Uterus (tissue), 3 donors: ENCODE measurements at regions not wholly inside any gene's neighbourhood (a gene's known extent, or its start where the extent isn't known, plus 50 kb on each side); places are given as distances from the start of the nearest gene placed in this dataset.
A peak's percentile ranks its signal among the peaks of the same experiment; 100 is the strongest.

Experiments
- DNase-seq, 2 donors: peaks; one replicate each; pipeline ENCODE4 v3.0.0-alpha.2; 2019 to 2020
- H3K27ac ChIP-seq, 2 donors: fragments of 200-600 bp; sonication (generic); 1 replicate in 1 of 2; 2 replicates in 1 of 2; pipeline ENCODE4 v1.5.1; 2016 to 2018
- H3K27me3 ChIP-seq, 2 donors: fragments of 200-600 bp; sonication (generic); one replicate each; pipeline ENCODE4 v1.5.1; 2018 to 2019; ENCODE audit warnings: control low read depth in 1 of 2
- H3K36me3 ChIP-seq, 2 donors: fragments of 200-600 bp; sonication (generic); one replicate each; pipeline ENCODE4 v1.5.1; 2019; ENCODE audit warnings: control low read depth in 1 of 2
- H3K4me1 ChIP-seq, 2 donors: fragments of 200-600 bp; sonication (generic); one replicate each; pipeline ENCODE4 v1.5.1; 2018 to 2019; ENCODE audit warnings: control low read depth in 1 of 2
- H3K4me3 ChIP-seq, 2 donors: fragments of 200-600 bp; sonication (generic); 1 replicate in 1 of 2; 2 replicates in 1 of 2; pipeline ENCODE4 v1.5.1; 2018 to 2019; ENCODE audit warnings: mild to moderate bottlenecking in 1 of 2
- H3K9me3 ChIP-seq, 2 donors: fragments of 200-600 bp; sonication (generic); one replicate each; pipeline ENCODE4 v1.5.1; 2019; ENCODE audit warnings: control low read depth in 1 of 2
- CTCF ChIP-seq, 4 experiments: fragments of 200-600 bp in 2 of 4; fragments of 450-650 bp in 2 of 4; sonication (generic) in 2 of 4; IDR thresholded peaks; one replicate each; pipeline ENCODE4 v1.5.1; 2016 to 2019; ENCODE audit warnings: antibody characterized with exemption in 4 of 4, mild to moderate bottlenecking in 2 of 4, moderate library complexity in 1 of 4
- POLR2A ChIP-seq, 2 donors: fragments of 450-650 bp; IDR thresholded peaks; one replicate each; pipeline ENCODE4 v1.6.1; 2016; ENCODE audit warnings: antibody characterized with exemption in 2 of 2, mild to moderate bottlenecking in 1 of 2, moderate library complexity in 1 of 2
- intact Hi-C: fragments of 100-400 bp; cut with DNase I; formaldehyde crosslinking; loops from one replicate; pipeline ENCODE4 v1.15.1; 2023; ENCODE audit warnings: low total_unique reads
- donor health status: DM: yes; HTN: yes; CAD: no.

- TF ChIP-seq CTCF (IDR thresholded peaks at IDR 0.05) (no peak), POLR2A (IDR thresholded peaks at IDR 0.05) (no peak)
- Histone ChIP-seq H3K4me1 (no peaks in the 10 kb centered on the region), H3K27me3 (no peaks in the 10 kb centered on the region), H3K9me3 (no peaks in the 10 kb centered on the region), H3K27ac (peak overlapping the region; percentile 67 to 87), H3K4me3 (no peak overlapping the region), H3K36me3 (no peaks in the 10 kb centered on the region)
- intact Hi-C loops: no loop called here
- peak in 1 of 2 donors; percentile 52 for DNase-seq
Measured at GRCh38 chr10:114754445-114755320, 66.9 kb upstream of the FHIP2A start.

GRCh38 chr10:114755537-114755936 is 66.0 kb upstream of the FHIP2A start:
- Histone ChIP-seq H3K27ac (peak overlapping the region; percentile 64 to 87), H3K27me3 (no peaks in the 10 kb centered on the region), H3K36me3 (no peaks in the 10 kb centered on the region), H3K4me1 (no peaks in the 10 kb centered on the region), H3K9me3 (no peaks in the 10 kb centered on the region), H3K4me3 (no peak overlapping the region)
- TF ChIP-seq CTCF (IDR thresholded peaks at IDR 0.05): no peak
- TF ChIP-seq POLR2A (IDR thresholded peaks at IDR 0.05): no peak
- intact Hi-C loops: no loop called here
- no peak for DNase-seq

GRCh38 chr10:114758331-114758730 is 63.2 kb upstream of the FHIP2A start:
- Histone ChIP-seq H3K36me3 (no peaks in the 10 kb centered on the region), H3K4me3 (no peak overlapping the region), H3K4me1 (no peaks in the 10 kb centered on the region), H3K27me3 (no peaks in the 10 kb centered on the region), H3K9me3 (no peaks in the 10 kb centered on the region), H3K27ac (peak overlapping the region in 1 of 2 donors; percentile 52)
- intact Hi-C loops: no loop called here
- no peak for TF ChIP-seq CTCF (IDR thresholded peaks at IDR 0.05)
- TF ChIP-seq POLR2A (IDR thresholded peaks at IDR 0.05): no peak
- no peak for DNase-seq

DNA sequence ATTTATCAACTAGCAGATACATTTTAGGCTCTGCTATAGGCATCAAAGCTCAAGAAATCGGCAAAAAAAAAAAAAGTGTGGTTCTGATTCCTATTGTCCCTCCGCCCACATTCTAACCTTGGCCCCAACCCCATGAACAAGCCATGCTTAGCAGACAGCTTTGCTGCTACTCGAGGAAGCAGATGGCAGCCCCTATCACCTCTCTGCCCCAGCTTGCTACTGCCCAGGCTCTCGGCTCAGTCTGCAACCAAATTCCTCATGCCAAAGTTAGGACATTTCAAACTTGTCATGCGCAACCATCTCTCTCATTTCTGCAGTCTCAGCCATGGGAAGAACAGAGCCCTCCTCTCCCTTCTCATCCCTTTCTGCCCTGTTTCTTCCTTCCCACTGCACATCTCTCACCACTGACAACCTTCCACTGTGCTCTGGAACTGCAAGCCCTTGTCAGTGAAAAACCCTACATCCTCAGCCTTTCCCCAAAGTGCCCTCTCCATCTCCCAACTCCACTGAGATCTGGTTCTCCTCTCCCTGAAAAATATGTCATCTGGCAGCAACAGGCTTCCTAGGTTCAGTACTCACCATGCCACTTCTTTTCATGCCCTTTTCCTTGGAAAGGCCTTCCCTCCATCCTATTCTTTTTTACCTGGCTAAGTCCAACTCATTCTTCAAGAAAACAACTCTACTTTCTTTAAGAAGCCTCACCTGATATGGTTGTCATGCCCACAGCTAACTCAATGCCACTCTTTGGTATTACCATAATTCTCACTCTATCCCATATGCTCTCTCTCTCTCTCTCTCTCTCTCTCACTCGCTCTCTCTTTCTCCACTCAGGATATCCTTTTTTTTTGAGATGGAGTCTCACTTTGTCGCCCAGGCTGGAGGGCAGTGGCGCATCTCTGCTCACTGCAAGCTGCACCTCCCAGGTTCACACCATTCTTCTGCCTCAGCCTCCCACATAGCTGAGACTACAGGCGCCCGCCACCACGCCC is 60.1 kb upstream of the FHIP2A start:
- DNase-seq: no peak
- no peaks in the 10 kb centered on the region for H3K4me1 ChIP-seq
- H3K36me3 ChIP-seq: no peaks in the 10 kb centered on the region
- H3K4me3 ChIP-seq: no peak overlapping the region
- no peaks in the 10 kb centered on the region for H3K9me3 ChIP-seq
- TF ChIP-seq POLR2A (IDR thresholded peaks at IDR 0.05): no peak
- no peak for TF ChIP-seq CTCF (IDR thresholded peaks at IDR 0.05)
- intact Hi-C loops: no loop called here
- no peak overlapping the region for H3K27ac ChIP-seq
- H3K27me3 ChIP-seq: no peaks in the 10 kb centered on the region
